ENCODE measurements at regions not wholly inside any gene's neighbourhood (a gene's known extent, or its start where the extent isn't known, plus 50 kb on each side); places are given as distances from the start of the nearest gene placed in this dataset.

- in situ Hi-C loops (cut with HindIII; ENCODE audit: low sequenced_read_pairs): no loop called here
Observed at GRCh38 chr2:133985563-133985962, 268.3 kb upstream of the MGAT5 start.

GRCh38 chr2:133986081-133986837 lies 267.6 kb upstream of the MGAT5 start:
- no peak for DNase-seq (ENCODE audit: low read depth, low spot score)
- H3K4me3 ChIP-seq (ENCODE audit: low read depth, low read length): no peak overlapping the region
- TF ChIP-seq CTCF (IDR thresholded peaks at IDR 0.05; ENCODE audit: low read depth, low read length): no peak
- in situ Hi-C loops (cut with HindIII; ENCODE audit: low sequenced_read_pairs): no loop called here

More at GRCh38 chr2:133985563-133985962, 268.3 kb upstream of the MGAT5 start:
- no peak for TF ChIP-seq CTCF (IDR thresholded peaks at IDR 0.05; ENCODE audit: low read depth, low read length)
- no peak for DNase-seq (ENCODE audit: low read depth, low spot score)
- H3K4me3 ChIP-seq (ENCODE audit: low read depth, low read length): no peak overlapping the region

GRCh38 chr2:133986881-133987795 lies 266.7 kb upstream of the MGAT5 start:
- no peak overlapping the region for H3K4me3 ChIP-seq (ENCODE audit: low read depth, low read length)
- DNase-seq (ENCODE audit: low read depth, low spot score): no peak
- no peak for TF ChIP-seq CTCF (IDR thresholded peaks at IDR 0.05; ENCODE audit: low read depth, low read length)
- in situ Hi-C loops (cut with HindIII; ENCODE audit: low sequenced_read_pairs): no loop called here

GRCh38 chr2:133988316-133988891 lies 265.5 kb upstream of the MGAT5 start:
- no peak overlapping the region for H3K4me3 ChIP-seq (ENCODE audit: low read depth, low read length)
- in situ Hi-C loops (cut with HindIII; ENCODE audit: low sequenced_read_pairs): no loop called here
- no peak for DNase-seq (ENCODE audit: low read depth, low spot score)
- TF ChIP-seq CTCF (IDR thresholded peaks at IDR 0.05; ENCODE audit: low read depth, low read length): no peak

- DNase-seq (ENCODE audit: low read depth, low spot score): no peak
- no peak overlapping the region for H3K4me3 ChIP-seq (ENCODE audit: low read depth, low read length)
- TF ChIP-seq CTCF (IDR thresholded peaks at IDR 0.05; ENCODE audit: low read depth, low read length): no peak
- in situ Hi-C loops (cut with HindIII; ENCODE audit: low sequenced_read_pairs): no loop called here
Observed at GRCh38 chr2:133991606-133992168, 262.2 kb upstream of the MGAT5 start.

- in situ Hi-C loops (cut with HindIII; ENCODE audit: low sequenced_read_pairs): no loop called here
- DNase-seq (ENCODE audit: low read depth, low spot score): no peak
- no peak overlapping the region for H3K4me3 ChIP-seq (ENCODE audit: low read depth, low read length)
- TF ChIP-seq CTCF (IDR thresholded peaks at IDR 0.05; ENCODE audit: low read depth, low read length): no peak
Observed at GRCh38 chr2:133992454-133992853, 261.4 kb upstream of the MGAT5 start.

All from astrocyte of the spinal cord (primary cell).